Thymus (tissue), 11 donors: ENCODE measurements at regions not wholly inside any gene's neighbourhood (a gene's known extent, or its start where the extent isn't known, plus 50 kb on each side); places are given as distances from the start of the nearest gene placed in this dataset.
"Not testable (repeated sequence)": the region's sequence is repeated elsewhere in the genome, so short reads cannot be mapped to it uniquely, and the experiment has no call there.

Experiments used
- DNase-seq, 9 donors: peaks; one replicate each; pipeline ENCODE4 v3.0.0-alpha.2; 2013; ENCODE audit warnings: low spot score in 9 of 9, low read depth in 6 of 9, missing footprints in 1 of 9
- H3K27ac ChIP-seq, 2 donors: one replicate each; pipeline ENCODE4 v1.5.1; 2013; ENCODE audit warnings: control low read depth in 1 of 2, low read depth in 1 of 2, low read length in 1 of 2, mild to moderate bottlenecking in 1 of 2, moderate library complexity in 1 of 2
- H3K27me3 ChIP-seq, 2 donors: one replicate each; pipeline ENCODE4 v1.5.1; 2013; ENCODE audit warnings: low read length in 1 of 2; ENCODE audit not compliant: control insufficient read depth in 2 of 2, insufficient read depth in 1 of 2
- H3K36me3 ChIP-seq, 2 donors: one replicate each; pipeline ENCODE4 v1.5.1; 2013; ENCODE audit warnings: low read length in 1 of 2, mild to moderate bottlenecking in 1 of 2, moderate library complexity in 1 of 2; ENCODE audit not compliant: control insufficient read depth in 2 of 2, insufficient read depth in 2 of 2
- H3K4me1 ChIP-seq, 2 donors: one replicate each; pipeline ENCODE4 v1.5.1; 2013; ENCODE audit warnings: low read length in 2 of 2; ENCODE audit not compliant: control insufficient read depth in 2 of 2, insufficient read depth in 2 of 2
- H3K4me3 ChIP-seq, 2 donors: one replicate each; pipeline ENCODE4 v1.5.1; 2013; ENCODE audit warnings: low read length in 2 of 2, control low read depth in 1 of 2, mild to moderate bottlenecking in 1 of 2
- H3K9me3 ChIP-seq, 2 donors: one replicate each; pipeline ENCODE4 v1.5.1; 2013; ENCODE audit warnings: low read length in 1 of 2, mild to moderate bottlenecking in 1 of 2; ENCODE audit not compliant: control insufficient read depth in 2 of 2, insufficient read depth in 1 of 2
- whole genome bisulfite sequencing: extraction: QIAGEN DNeasy Blood & Tissue Kit; methylation state at CpG from one replicate; pipeline ENCODE4 v1.1.7; 2013; 5-methylcytosine and 5-hydroxymethylcytosine counted together
- donor health status: healthy.

DNA sequence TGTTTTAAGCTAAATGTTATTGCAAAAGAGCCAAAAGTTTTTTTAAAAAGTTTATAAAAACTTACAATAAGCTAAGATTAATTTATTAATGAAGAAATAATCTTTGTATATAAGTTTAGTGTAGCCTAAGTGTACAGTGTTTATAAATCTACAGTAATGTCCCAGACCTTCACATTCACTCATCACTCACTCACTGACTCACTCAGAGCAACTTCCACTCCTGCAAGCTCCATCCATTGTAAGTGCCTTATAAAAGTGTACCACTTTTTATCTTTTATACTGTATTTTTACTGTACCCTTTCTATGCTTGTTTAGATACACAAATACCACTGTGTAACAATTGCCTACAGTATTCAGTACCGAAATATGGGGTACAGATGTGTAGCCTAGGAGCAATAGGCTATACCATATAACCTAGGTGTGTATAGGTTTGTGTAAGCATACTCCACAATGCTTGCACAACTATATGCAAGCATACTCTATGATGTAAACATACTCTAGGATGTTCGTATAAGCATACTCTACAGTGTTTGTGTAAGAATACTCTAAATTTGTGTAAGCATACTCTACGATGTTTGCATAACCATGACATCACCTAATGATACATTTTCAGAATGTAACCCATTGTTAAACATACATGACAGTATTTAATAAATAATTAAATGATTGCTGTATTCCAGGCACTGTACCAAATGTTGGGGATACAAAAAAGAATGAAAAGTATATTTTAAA, 953.0 kb downstream of the KCNA4 start:
- no peaks in the 10 kb centered on the region for H3K4me1 ChIP-seq
- no peak overlapping the region for H3K27ac ChIP-seq
- no peak overlapping the region for H3K4me3 ChIP-seq
- no peak for DNase-seq
- no peaks in the 10 kb centered on the region for H3K9me3 ChIP-seq
- no peaks in the 10 kb centered on the region for H3K36me3 ChIP-seq
- H3K27me3 ChIP-seq = no peaks in the 10 kb centered on the region
- 95% methylated on average over 3 of the region's 3 CpGs for WGBS

DNA sequence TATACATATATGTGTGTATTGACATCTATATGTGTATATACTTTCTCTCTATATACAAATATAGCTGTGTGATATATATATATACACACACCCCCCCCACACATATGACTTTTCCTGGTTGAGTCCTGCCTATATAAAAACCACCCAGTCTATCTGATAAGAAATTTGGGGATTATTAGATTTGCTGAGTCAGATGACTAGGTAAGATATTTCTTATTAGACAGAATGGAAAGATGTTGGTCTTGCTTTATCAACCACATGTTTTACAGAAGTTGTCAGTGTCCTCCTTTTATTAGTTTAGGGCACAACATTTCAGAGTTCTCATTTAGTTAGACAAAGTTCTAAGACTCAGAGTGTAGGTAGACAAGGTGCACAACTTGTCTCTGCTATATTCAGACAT, 953.3 kb downstream of the METTL15 start:
- Histone ChIP-seq H3K36me3 (no peaks in the 10 kb centered on the region), H3K4me3 (no peak overlapping the region), H3K4me1 (no peaks in the 10 kb centered on the region), H3K27ac (no peak overlapping the region), H3K27me3 (no peaks in the 10 kb centered on the region), H3K9me3 (no peaks in the 10 kb centered on the region)
- DNase-seq = no peak

GRCh38 chr11:29056487-29056886, 948.3 kb downstream of the METTL15 start:
- H3K9me3 ChIP-seq, H3K27ac ChIP-seq, H3K27me3 ChIP-seq, H3K4me1 ChIP-seq, H3K36me3 ChIP-seq, DNase-seq, H3K4me3 ChIP-seq: not testable (repeated sequence)
- 83% methylated on average over 2 of the region's 2 CpGs for WGBS

- 99% methylated on average over 1 of the region's 1 CpG for WGBS
- H3K4me1 ChIP-seq = no peaks in the 10 kb centered on the region
These were observed 943.7 kb downstream of the METTL15 start for GRCh38 chr11:29051935-29052334.

GRCh38 chr11:29050962-29051361, 942.8 kb downstream of the METTL15 start:
- not testable (repeated sequence) for H3K36me3 ChIP-seq, H3K9me3 ChIP-seq, DNase-seq, H3K4me1 ChIP-seq, H3K27ac ChIP-seq, H3K4me3 ChIP-seq, H3K27me3 ChIP-seq
- 91% methylated on average over 11 of the region's 11 CpGs for WGBS

More at GRCh38 chr11:29051935-29052334, 943.7 kb downstream of the METTL15 start:
- H3K36me3 ChIP-seq = no peaks in the 10 kb centered on the region
- DNase-seq = no peak
- H3K9me3 ChIP-seq = peaks cover 0 to 7% of the 10 kb centered on the region in 2 donors
- no peak overlapping the region for H3K4me3 ChIP-seq
- no peak overlapping the region for H3K27ac ChIP-seq
- no peaks in the 10 kb centered on the region for H3K27me3 ChIP-seq

DNA sequence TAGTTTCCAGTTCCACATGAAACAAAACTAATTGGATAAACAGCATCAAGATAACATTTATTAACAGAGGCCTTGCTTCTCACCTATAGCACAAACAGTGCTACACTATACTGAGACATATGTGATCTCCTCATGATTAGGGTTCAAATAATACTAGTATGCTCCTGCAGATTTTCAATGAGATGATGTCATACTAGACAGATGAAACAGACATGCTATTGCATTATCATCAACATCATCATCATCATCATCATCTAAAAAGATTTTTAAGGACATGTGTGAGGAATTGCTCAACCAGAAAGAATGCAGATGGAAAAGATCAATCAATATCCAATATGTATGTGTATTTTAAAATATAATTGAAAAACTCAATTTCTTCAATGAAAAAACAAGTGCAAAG, 932.3 kb downstream of the METTL15 start:
- Histone ChIP-seq H3K27ac (no peak overlapping the region), H3K9me3 (no peaks in the 10 kb centered on the region), H3K4me1 (no peaks in the 10 kb centered on the region), H3K36me3 (no peaks in the 10 kb centered on the region), H3K4me3 (no peak overlapping the region), H3K27me3 (no peaks in the 10 kb centered on the region)
- no peak for DNase-seq

GRCh38 chr11:29032384-29033149, 924.4 kb downstream of the METTL15 start:
- H3K27me3 ChIP-seq = no peaks in the 10 kb centered on the region
- H3K36me3 ChIP-seq = no peaks in the 10 kb centered on the region
- H3K4me3 ChIP-seq = no peak overlapping the region
- H3K4me1 ChIP-seq = no peaks in the 10 kb centered on the region
- DNase-seq = no peak
- 42% methylated on average over 2 of the region's 2 CpGs for WGBS
- H3K27ac ChIP-seq = no peak overlapping the region
- H3K9me3 ChIP-seq = no peaks in the 10 kb centered on the region

DNA sequence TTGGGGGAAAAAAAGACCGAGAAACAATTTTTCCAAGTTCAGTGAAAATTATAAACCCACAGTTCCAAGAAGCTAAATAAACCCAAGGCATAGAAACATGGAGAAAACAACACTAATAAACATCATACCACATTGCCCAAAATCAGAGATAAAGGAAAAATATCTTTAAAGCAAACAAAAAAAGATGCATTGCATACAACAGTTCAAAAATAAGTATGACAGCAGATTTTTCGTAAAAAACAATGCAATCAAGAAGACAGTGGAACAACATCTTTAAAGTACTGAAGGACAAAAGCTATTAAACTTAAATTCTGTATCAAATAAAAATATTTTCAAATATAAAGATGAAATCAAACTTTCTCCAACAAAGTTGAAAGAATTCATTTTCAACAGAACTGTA, 921.3 kb downstream of the METTL15 start:
- Histone ChIP-seq H3K27me3 (no peaks in the 10 kb centered on the region), H3K4me3 (no peak overlapping the region), H3K36me3 (no peaks in the 10 kb centered on the region), H3K27ac (no peak overlapping the region), H3K9me3 (no peaks in the 10 kb centered on the region), H3K4me1 (no peaks in the 10 kb centered on the region)
- WGBS = 92% methylated on average over 2 of the region's 2 CpGs
- no peak for DNase-seq

GRCh38 chr11:29027436-29027835, 919.2 kb downstream of the METTL15 start:
- DNase-seq = no peak
- H3K4me3 ChIP-seq = no peak overlapping the region
- H3K4me1 ChIP-seq = no peaks in the 10 kb centered on the region
- no peaks in the 10 kb centered on the region for H3K36me3 ChIP-seq
- no peaks in the 10 kb centered on the region for H3K27me3 ChIP-seq
- no peaks in the 10 kb centered on the region for H3K9me3 ChIP-seq
- WGBS = 97% methylated on average over 1 of the region's 1 CpG
- H3K27ac ChIP-seq = no peak overlapping the region
